ENCODE measurements at regions not wholly inside any gene's neighbourhood (a gene's known extent, or its start where the extent isn't known, plus 50 kb on each side); places are given as distances from the start of the nearest gene placed in this dataset.
A peak's percentile ranks its signal among the peaks of the same experiment; 100 is the strongest.
"Not testable (repeated sequence)": the region's sequence is repeated elsewhere in the genome, so short reads cannot be mapped to it uniquely, and the experiment has no call there.

GRCh38 chr12:27164330-27165040, 79.6 kb upstream of the STK38L start:
- no peak overlapping the region for H3K4me3 ChIP-seq (ENCODE audit: low read length)
- TF ChIP-seq, protein P1, sequence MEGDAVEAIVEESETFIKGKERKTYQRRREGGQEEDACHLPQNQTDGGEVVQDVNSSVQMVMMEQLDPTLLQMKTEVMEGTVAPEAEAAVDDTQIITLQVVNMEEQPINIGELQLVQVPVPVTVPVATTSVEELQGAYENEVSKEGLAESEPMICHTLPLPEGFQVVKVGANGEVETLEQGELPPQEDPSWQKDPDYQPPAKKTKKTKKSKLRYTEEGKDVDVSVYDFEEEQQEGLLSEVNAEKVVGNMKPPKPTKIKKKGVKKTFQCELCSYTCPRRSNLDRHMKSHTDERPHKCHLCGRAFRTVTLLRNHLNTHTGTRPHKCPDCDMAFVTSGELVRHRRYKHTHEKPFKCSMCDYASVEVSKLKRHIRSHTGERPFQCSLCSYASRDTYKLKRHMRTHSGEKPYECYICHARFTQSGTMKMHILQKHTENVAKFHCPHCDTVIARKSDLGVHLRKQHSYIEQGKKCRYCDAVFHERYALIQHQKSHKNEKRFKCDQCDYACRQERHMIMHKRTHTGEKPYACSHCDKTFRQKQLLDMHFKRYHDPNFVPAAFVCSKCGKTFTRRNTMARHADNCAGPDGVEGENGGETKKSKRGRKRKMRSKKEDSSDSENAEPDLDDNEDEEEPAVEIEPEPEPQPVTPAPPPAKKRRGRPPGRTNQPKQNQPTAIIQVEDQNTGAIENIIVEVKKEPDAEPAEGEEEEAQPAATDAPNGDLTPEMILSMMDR (conservative IDR thresholded peaks at IDR 0.05; ENCODE audit: low read depth, low read length): no peak
- DNase-seq (ENCODE audit: low read depth): no peak

GRCh38 chr12:27165958-27166357, 78.1 kb upstream of the STK38L start:
- not testable (repeated sequence) for DNase-seq (ENCODE audit: low read depth); H3K4me3 ChIP-seq (ENCODE audit: low read length)

- not testable (repeated sequence) for H3K4me3 ChIP-seq (ENCODE audit: low read length)
These were observed 72.6 kb upstream of the STK38L start for GRCh38 chr12:27171494-27171893.

DNA sequence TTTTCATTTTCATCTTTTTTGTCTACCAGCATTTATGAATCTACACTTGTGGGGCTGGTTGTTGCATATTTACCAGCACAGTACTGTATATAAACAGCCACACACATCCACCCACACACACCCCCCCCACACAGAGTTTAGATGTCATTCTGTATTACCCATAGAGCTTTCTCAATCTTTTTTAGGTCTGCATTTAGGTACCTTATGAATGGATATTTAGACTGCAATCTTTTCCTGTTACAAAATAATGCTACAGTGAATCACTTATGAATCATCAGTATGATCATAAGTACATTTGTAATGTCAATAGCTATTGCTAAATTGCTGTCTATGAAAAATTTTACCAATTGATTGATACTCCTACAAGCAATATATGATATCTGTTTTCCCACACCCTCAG, 67.3 kb upstream of the STK38L start:
- TF ChIP-seq, protein P1 (conservative IDR thresholded peaks at IDR 0.05; ENCODE audit: low read depth, low read length): no peak
- H3K4me3 ChIP-seq (ENCODE audit: low read length): no peak overlapping the region
- no peak for DNase-seq (ENCODE audit: low read depth)

More at GRCh38 chr12:27171494-27171893, 72.6 kb upstream of the STK38L start:
- not testable (repeated sequence) for DNase-seq (ENCODE audit: low read depth)

GRCh38 chr12:27177706-27178105, 66.4 kb upstream of the STK38L start:
- TF ChIP-seq, protein P1 (conservative IDR thresholded peaks at IDR 0.05; ENCODE audit: low read depth, low read length): no peak
- peak; percentile 82 for DNase-seq (ENCODE audit: low read depth)
- H3K4me3 ChIP-seq (ENCODE audit: low read length): no peak overlapping the region

GRCh38 chr12:27178255-27178654, 65.8 kb upstream of the STK38L start:
- no peak for DNase-seq (ENCODE audit: low read depth)
- TF ChIP-seq, protein P1 (conservative IDR thresholded peaks at IDR 0.05; ENCODE audit: low read depth, low read length): no peak
- H3K4me3 ChIP-seq (ENCODE audit: low read length): no peak overlapping the region

GRCh38 chr12:27178723-27179399, 65.2 kb upstream of the STK38L start:
- no peak overlapping the region for H3K4me3 ChIP-seq (ENCODE audit: low read length)
- DNase-seq (ENCODE audit: low read depth): no peak
- TF ChIP-seq, protein P1 (conservative IDR thresholded peaks at IDR 0.05; ENCODE audit: low read depth, low read length): no peak
